Kidney (tissue), 13 donors: ENCODE measurements at regions not wholly inside any gene's neighbourhood (a gene's known extent, or its start where the extent isn't known, plus 50 kb on each side); places are given as distances from the start of the nearest gene placed in this dataset.

Source experiments
- DNase-seq, 5 donors: peaks; one replicate each; pipeline ENCODE4 v3.0.0-alpha.2; 2013 to 2020
- FAIRE-seq: peaks from 2 replicates; lab custom pipeline; 2012; peaks lifted over from hg19 to GRCh38; lab: Jason Lieb, UNC
- H3K27ac ChIP-seq, 2 donors: one replicate each; pipeline ENCODE4 v1.7.0; 2013; ENCODE audit warnings: low read depth in 2 of 2, low read length in 2 of 2, inconsistent platforms in 1 of 2
- H3K27me3 ChIP-seq: one replicate; pipeline ENCODE4 v1.7.1; 2013; ENCODE audit warnings: low read length, inconsistent platforms; ENCODE audit not compliant: control insufficient read depth, insufficient read depth
- H3K36me3 ChIP-seq, 3 donors: one replicate each; pipeline versions ENCODE4 v1.7.0 to v1.7.1; 2013; ENCODE audit warnings: low read length in 3 of 3, control low read depth in 1 of 3, inconsistent platforms in 1 of 3; ENCODE audit not compliant: insufficient read depth in 3 of 3, control insufficient read depth in 2 of 3
- H3K4me1 ChIP-seq, 3 donors: one replicate each; pipeline versions ENCODE4 v1.7.0 to v1.7.1; 2013; ENCODE audit warnings: low read length in 3 of 3, inconsistent platforms in 1 of 3, low read depth in 1 of 3; ENCODE audit not compliant: control insufficient read depth in 2 of 3, insufficient read depth in 2 of 3
- H3K4me3 ChIP-seq, 3 donors: one replicate each; pipeline versions ENCODE4 v1.7.0 to v1.8.1; 2013; ENCODE audit warnings: low read length in 3 of 3, control low read depth in 1 of 3, inconsistent platforms in 1 of 3
- H3K9ac ChIP-seq, 3 donors: one replicate each; pipeline versions ENCODE4 v1.7.0 to v1.7.1; 2013; ENCODE audit warnings: low read length in 3 of 3, control low read depth in 1 of 3, inconsistent platforms in 1 of 3
- H3K9me3 ChIP-seq, 3 donors: one replicate each; pipeline versions ENCODE4 v1.7.0 to v1.7.1; 2013; ENCODE audit warnings: low read length in 3 of 3, control low read depth in 1 of 3, inconsistent platforms in 1 of 3; ENCODE audit not compliant: control insufficient read depth in 2 of 3, insufficient read depth in 1 of 3
- intact Hi-C: fragments of 100-400 bp; cut with DNase I; formaldehyde crosslinking; loops from one replicate; pipeline ENCODE4 v1.11.1; 2022
- TF ChIP-seq, protein P1 (sequence below): IDR thresholded peaks from 3 replicates; pipeline ENCODE4 v1.5.1; 2012; ENCODE audit warnings: mild to moderate bottlenecking, moderate library complexity, borderline replicate concordance; ENCODE audit not compliant: insufficient read depth; ENCODE audit errors: extremely low read depth
- donor health status: control.
- donor health status: control.
- donor health status: control.
- donor health status: control.
- donor health status: control.
- donor health status: DM: yes; HTN: yes; CAD: no.
- donor health status: Normal renal cell carcinoma (clear cell type).

DNA sequence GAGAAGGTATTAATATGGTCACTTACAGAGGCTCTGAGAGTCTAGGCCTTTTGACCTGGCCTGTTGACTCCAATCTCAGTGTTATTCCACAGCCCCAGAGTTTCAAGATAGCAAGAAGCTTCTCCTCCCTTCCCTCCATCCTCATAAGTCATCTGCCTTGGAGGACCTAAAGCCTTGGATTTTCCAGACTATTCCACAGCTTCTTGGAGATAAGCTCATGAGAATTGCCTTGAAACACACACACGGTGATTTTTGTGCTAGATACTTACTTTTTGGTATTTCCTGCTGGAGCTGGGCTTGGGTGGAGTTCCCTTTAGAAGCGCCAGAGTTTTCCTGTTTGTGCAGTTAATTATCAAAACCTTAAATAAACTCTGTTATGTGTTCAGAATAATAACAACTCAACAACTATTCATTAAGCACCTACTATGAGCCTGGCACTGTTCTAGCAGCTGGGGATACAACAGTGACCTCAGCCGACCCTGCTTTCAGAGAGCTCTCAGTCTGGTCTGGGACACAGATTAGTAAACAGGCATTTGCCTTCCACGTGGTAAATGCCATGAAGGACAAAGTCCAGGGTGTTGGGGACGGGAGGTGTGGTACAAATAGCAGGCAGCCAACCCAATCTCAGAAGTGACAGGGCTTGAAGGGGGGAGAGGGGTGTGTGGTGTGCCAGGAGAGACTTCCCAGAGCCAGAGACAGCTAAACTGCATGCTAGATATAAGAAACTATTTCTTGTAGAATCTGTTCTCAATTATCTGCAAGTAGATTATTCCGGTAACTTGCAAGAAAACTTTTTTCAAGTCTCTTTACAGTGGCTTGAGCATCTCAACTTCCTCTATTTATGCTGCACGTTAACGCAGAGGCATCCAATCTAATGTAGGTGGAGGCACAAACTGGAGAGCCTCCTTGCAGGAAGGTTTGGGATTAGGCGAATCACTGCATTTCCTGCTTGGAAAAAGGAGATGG lies 55.9 kb upstream of the KLF9 start:
- Histone ChIP-seq H3K4me1 (peaks cover 0 to 38% (median 20%) of the 10 kb centered on the region in 3 donors), H3K9me3 (no peaks in the 10 kb centered on the region), H3K36me3 (no peaks in the 10 kb centered on the region), H3K27me3 (no peaks in the 10 kb centered on the region), H3K9ac (peak overlapping the region in 2 of 3 donors; percentile 24 to 31), H3K4me3 (peak overlapping the region in 1 of 3 donors; percentile 9), H3K27ac (peak overlapping the region; percentile 79 to 85)
- DNase-seq (peak in 4 of 5 donors; percentile 31 to 69 (median 44)), FAIRE-seq (peak; percentile 87)
- TF ChIP-seq, protein P1, sequence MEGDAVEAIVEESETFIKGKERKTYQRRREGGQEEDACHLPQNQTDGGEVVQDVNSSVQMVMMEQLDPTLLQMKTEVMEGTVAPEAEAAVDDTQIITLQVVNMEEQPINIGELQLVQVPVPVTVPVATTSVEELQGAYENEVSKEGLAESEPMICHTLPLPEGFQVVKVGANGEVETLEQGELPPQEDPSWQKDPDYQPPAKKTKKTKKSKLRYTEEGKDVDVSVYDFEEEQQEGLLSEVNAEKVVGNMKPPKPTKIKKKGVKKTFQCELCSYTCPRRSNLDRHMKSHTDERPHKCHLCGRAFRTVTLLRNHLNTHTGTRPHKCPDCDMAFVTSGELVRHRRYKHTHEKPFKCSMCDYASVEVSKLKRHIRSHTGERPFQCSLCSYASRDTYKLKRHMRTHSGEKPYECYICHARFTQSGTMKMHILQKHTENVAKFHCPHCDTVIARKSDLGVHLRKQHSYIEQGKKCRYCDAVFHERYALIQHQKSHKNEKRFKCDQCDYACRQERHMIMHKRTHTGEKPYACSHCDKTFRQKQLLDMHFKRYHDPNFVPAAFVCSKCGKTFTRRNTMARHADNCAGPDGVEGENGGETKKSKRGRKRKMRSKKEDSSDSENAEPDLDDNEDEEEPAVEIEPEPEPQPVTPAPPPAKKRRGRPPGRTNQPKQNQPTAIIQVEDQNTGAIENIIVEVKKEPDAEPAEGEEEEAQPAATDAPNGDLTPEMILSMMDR = no peak
- intact Hi-C loops = no loop called here

DNA sequence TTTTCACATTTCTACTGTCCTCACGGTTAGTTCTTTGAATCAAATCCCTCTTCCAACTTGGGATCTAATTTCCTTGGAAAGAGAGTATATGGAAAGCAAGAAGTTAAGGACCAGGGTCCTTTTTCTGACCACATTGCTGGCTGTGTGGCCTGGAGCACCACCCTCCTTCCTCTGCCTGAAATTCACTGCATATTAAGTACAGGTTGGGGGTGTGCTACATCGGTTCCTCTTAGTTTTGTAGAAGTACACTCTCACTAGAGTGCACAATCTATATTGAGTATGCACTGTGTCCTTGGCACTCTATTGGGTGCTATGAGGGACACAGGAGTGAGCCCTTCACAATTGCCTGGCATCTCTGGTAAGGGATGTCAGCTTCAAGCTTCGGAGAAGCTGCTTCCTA lies 53.8 kb upstream of the KLF9 start:
- peaks cover 0 to 34% (median 15%) of the 10 kb centered on the region in 3 donors for H3K4me1 ChIP-seq
- no peak overlapping the region for H3K4me3 ChIP-seq
- H3K9me3 ChIP-seq = no peaks in the 10 kb centered on the region
- intact Hi-C loops = no loop called here
- H3K9ac ChIP-seq = no peak overlapping the region
- TF ChIP-seq, protein P1 = no peak
- FAIRE-seq = no peak
- no peak overlapping the region for H3K27ac ChIP-seq
- H3K27me3 ChIP-seq = no peaks in the 10 kb centered on the region
- DNase-seq = no peak
- no peaks in the 10 kb centered on the region for H3K36me3 ChIP-seq

DNA sequence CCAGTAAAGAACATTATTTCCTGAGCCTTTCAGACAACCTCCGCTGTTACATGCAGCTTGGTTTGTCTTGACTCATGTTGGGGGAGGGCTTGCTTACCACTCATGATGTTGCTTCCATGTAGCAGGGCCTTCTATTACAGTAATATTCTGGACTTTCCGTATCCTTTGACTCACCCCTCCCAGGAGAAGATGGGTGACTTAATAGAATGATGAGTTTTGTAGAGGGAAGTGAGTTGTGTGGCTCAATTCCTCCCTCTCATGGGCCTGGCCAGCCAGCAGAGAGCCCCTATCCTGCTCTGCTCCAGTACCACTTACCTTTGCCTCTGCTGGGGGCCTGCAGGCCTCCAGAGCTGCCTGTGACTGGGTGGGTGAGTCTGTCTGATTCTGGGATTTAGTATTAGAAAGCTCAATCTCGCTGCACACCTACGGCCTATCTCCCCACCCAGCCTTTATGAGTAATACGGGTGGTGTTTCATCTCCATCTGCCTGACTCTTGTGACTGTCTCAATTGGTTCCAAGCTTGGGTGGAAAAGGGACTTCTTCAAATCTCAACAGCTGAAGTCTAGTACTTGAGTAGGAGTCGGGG lies 52.6 kb upstream of the KLF9 start:
- Histone ChIP-seq H3K9me3 (no peaks in the 10 kb centered on the region), H3K4me3 (no peak overlapping the region), H3K9ac (no peak overlapping the region), H3K36me3 (no peaks in the 10 kb centered on the region), H3K27ac (no peak overlapping the region), H3K27me3 (no peaks in the 10 kb centered on the region), H3K4me1 (peaks cover 0 to 25% (median 12%) of the 10 kb centered on the region in 3 donors)
- intact Hi-C loops = no loop called here
- DNase-seq (no peak), FAIRE-seq (no peak)
- TF ChIP-seq, protein P1 = no peak
